ENCODE measurements at regions not wholly inside any gene's neighbourhood (a gene's known extent, or its start where the extent isn't known, plus 50 kb on each side); places are given as distances from the start of the nearest gene placed in this dataset.

GRCh38 chr5:92594031-92594430 is 987.0 kb downstream of the NR2F1-AS1 start:
- Histone ChIP-seq H3K4me1 (ENCODE audit: control insufficient read depth, insufficient read depth, low read length) (no peaks in the 10 kb centered on the region), H3K36me3 (ENCODE audit: control insufficient read depth, insufficient read depth, low read length) (no peaks in the 10 kb centered on the region), H3K27me3 (ENCODE audit: control insufficient read depth, insufficient read depth, low read length) (no peaks in the 10 kb centered on the region), H3K9me3 (ENCODE audit: control insufficient read depth, insufficient read depth, low read depth, low read length) (no peaks in the 10 kb centered on the region), H3K4me3 (ENCODE audit: low read depth in 2 of 2, low read length in 2 of 2) (no peak overlapping the region), H3K27ac (ENCODE audit: low read length) (peak overlapping the region; percentile 45; the same call in 1 of the 2 replicates)
- TF ChIP-seq SIN3A (IDR thresholded peaks at IDR 0.05; ENCODE audit: borderline replicate concordance, insufficient read depth, low read depth, low read length): no peak
- TF ChIP-seq CTCF (IDR thresholded peaks at IDR 0.05): no peak
- no peak for TF ChIP-seq TCF7L2 (IDR thresholded peaks at IDR 0.05; ENCODE audit: low read depth, low read length)
- TF ChIP-seq REST (IDR thresholded peaks at IDR 0.05; ENCODE audit: insufficient read depth in 1 of 2, low read depth in 2 of 2, low read length in 1 of 2): no peak
- TF ChIP-seq POLR2AphosphoS5 (IDR thresholded peaks at IDR 0.05; ENCODE audit: low read depth, low read length): no peak
- ATAC-seq (no peak), DNase-seq (ENCODE audit: low read depth, low spot score) (no peak)
- ChIA-PET CTCF (no interaction called here), POLR2A (no interaction called here)
- no TSS peak for BruUV-seq (replicated peaks)
- intact Hi-C loops (cut with micrococcal nuclease; ENCODE audit: unreplicated experiment) (no loop called here), in situ Hi-C loops (cut with HindIII; ENCODE audit: low pct_unique_long_range_greater_than_20kb, low sequenced_read_pairs) (no loop called here)

GRCh38 chr5:92588876-92589275 is 992.1 kb downstream of the NR2F1-AS1 start:
- no peak for DNase-seq (ENCODE audit: low read depth, low spot score)
- Histone ChIP-seq H3K27ac (ENCODE audit: low read length) (peak overlapping the region; percentile 60; the same call in 1 of the 2 replicates), H3K4me3 (ENCODE audit: low read depth in 2 of 2, low read length in 2 of 2) (no peak overlapping the region), H3K9me3 (ENCODE audit: control insufficient read depth, insufficient read depth, low read depth, low read length) (peaks cover 4% of the 10 kb centered on the region; the same call in 1 of the 2 replicates), H3K36me3 (ENCODE audit: control insufficient read depth, insufficient read depth, low read length) (no peaks in the 10 kb centered on the region), H3K4me1 (ENCODE audit: control insufficient read depth, insufficient read depth, low read length) (no peaks in the 10 kb centered on the region), H3K27me3 (ENCODE audit: control insufficient read depth, insufficient read depth, low read length) (no peaks in the 10 kb centered on the region)
- intact Hi-C loops (cut with micrococcal nuclease; ENCODE audit: unreplicated experiment): no loop called here
- BruUV-seq (replicated peaks): no TSS peak
- TF ChIP-seq REST (IDR thresholded peaks at IDR 0.05; ENCODE audit: insufficient read depth in 1 of 2, low read depth in 2 of 2, low read length in 1 of 2) (no peak), TCF7L2 (IDR thresholded peaks at IDR 0.05; ENCODE audit: low read depth, low read length) (no peak), POLR2AphosphoS5 (IDR thresholded peaks at IDR 0.05; ENCODE audit: low read depth, low read length) (no peak), SIN3A (IDR thresholded peaks at IDR 0.05; ENCODE audit: borderline replicate concordance, insufficient read depth, low read depth, low read length) (no peak), CTCF (IDR thresholded peaks at IDR 0.05) (no peak)
- ChIA-PET POLR2A (no interaction called here), CTCF (no interaction called here)
- ATAC-seq: no peak
- in situ Hi-C loops (cut with HindIII; ENCODE audit: low pct_unique_long_range_greater_than_20kb, low sequenced_read_pairs): no loop called here
